Duodenal mucosa (tissue), 2 donors: ENCODE measurements at regions not wholly inside any gene's neighbourhood (a gene's known extent, or its start where the extent isn't known, plus 50 kb on each side); places are given as distances from the start of the nearest gene placed in this dataset.
A peak's percentile ranks its signal among the peaks of the same experiment; 100 is the strongest.

ENCODE experiments used
- H3K27ac ChIP-seq: one replicate; pipeline ENCODE4 v1.7.0; 2013; ENCODE audit warnings: low read depth, low read length
- H3K27me3 ChIP-seq, 2 donors: one replicate each; pipeline ENCODE4 v1.7.0; 2013; ENCODE audit warnings: low read length in 2 of 2, control low read depth in 1 of 2; ENCODE audit not compliant: insufficient read depth in 2 of 2, control insufficient read depth in 1 of 2
- H3K36me3 ChIP-seq, 2 donors: one replicate each; pipeline ENCODE4 v1.7.0; 2013; ENCODE audit warnings: low read length in 2 of 2, control low read depth in 1 of 2; ENCODE audit not compliant: insufficient read depth in 2 of 2, control insufficient read depth in 1 of 2
- H3K4me1 ChIP-seq, 2 donors: one replicate each; pipeline ENCODE4 v1.7.0; 2013; ENCODE audit warnings: low read length in 2 of 2, control low read depth in 1 of 2; ENCODE audit not compliant: insufficient read depth in 2 of 2, control insufficient read depth in 1 of 2
- H3K4me3 ChIP-seq, 2 donors: one replicate each; pipeline ENCODE4 v1.7.0; 2013; ENCODE audit warnings: low read length in 2 of 2, low read depth in 1 of 2
- H3K9ac ChIP-seq, 2 donors: one replicate each; pipeline ENCODE4 v1.7.0; 2013; ENCODE audit warnings: low read length in 2 of 2, low read depth in 1 of 2
- H3K9me3 ChIP-seq, 2 donors: one replicate each; pipeline ENCODE4 v1.7.0; 2013; ENCODE audit warnings: low read length in 2 of 2, control low read depth in 1 of 2; ENCODE audit not compliant: control insufficient read depth in 1 of 2

DNA sequence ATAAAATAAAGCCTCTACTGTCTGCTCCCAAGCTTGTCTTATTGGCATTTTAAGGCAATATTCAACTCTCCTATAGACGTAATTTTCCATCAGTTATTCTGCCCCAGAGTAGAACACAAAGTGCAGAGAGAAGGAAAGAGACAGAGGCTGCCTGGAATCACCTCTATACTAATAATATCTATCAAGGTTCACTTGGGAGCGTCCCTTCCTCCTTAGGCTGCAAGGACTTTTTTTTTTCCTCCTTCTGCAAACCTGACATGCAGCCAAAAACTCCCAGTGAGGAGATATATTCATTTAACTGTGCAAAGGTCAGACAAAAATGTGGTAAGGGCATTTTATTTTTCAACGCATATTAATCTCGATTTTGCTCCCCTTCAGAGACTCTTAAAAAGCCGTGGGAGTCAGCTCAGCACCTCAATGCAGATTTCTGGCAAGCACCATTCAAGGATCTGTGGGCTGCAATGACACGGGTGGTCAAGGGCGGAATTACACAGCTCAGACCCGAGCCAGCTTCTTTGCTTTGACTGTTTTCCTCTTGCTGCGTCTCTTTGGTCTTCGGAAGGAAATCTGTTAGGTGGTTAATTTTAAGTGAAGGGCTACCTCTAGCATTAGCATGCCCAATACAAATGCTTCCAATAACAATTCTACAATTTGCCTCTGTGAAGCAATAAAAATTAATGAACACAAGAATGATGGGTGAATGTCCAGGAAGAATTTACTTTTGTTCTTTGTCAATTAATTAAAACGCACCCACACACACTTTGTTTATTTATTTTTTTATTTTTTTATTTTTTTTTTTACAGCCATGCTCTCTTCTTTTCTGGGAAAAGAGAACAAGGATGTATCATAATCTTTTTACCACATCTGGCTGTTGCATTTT, 587.7 kb upstream of the GRAMD2B start:
- no peaks in the 10 kb centered on the region for H3K27me3 ChIP-seq
- H3K4me1 ChIP-seq, result peaks cover 0 to 8% of the 10 kb centered on the region in 2 donors
- H3K36me3 ChIP-seq, result no peaks in the 10 kb centered on the region
- no peaks in the 10 kb centered on the region for H3K9me3 ChIP-seq
- no peak overlapping the region for H3K9ac ChIP-seq
- peak overlapping the region; percentile 11 to 17 for H3K4me3 ChIP-seq
- H3K27ac ChIP-seq, result no peak overlapping the region

DNA sequence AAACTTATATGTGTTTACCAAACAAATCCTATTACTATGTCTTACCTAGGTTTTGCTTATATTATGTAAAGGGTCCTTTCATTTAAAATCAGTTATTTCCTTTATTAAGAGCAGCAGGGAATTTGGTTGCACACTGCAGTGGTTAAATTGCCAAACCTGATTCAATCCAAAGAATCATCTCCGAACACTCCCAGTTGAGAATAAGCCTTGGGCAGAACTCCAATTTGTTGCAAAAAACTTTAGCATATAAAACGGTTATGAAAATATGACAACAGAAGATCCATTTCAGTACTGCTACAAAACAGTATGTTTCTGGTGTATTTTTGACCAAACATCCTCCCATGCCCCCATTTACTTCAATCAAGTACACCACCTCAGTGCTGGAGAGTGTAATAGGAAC, 587.0 kb upstream of the GRAMD2B start:
- no peaks in the 10 kb centered on the region for H3K27me3 ChIP-seq
- no peaks in the 10 kb centered on the region for H3K36me3 ChIP-seq
- H3K27ac ChIP-seq, result no peak overlapping the region
- peaks cover 0 to 8% of the 10 kb centered on the region in 2 donors for H3K4me1 ChIP-seq
- H3K9me3 ChIP-seq, result no peaks in the 10 kb centered on the region
- H3K9ac ChIP-seq, result no peak overlapping the region
- no peak overlapping the region for H3K4me3 ChIP-seq

DNA sequence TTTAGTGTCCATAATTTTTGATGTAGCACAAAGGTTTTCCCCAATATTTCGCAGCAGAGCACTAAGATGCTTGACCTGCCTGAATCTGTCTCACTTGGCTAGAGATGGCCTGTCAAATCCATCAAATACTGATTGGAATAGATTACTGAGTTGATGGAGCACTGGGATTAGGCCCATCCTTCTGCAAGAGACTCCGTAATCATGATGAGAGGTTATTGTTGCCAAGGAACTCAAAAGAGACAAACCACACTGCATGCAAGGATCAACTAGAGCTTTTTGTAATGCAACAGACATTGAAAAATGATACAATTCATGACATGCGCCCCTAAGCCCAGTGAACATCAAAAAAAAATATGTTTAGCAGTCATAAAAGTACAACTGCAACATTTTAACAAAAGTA, 585.3 kb upstream of the GRAMD2B start:
- Histone ChIP-seq H3K27ac (no peak overlapping the region), H3K36me3 (no peaks in the 10 kb centered on the region), H3K27me3 (no peaks in the 10 kb centered on the region), H3K9ac (no peak overlapping the region), H3K4me1 (peaks cover 0 to 8% of the 10 kb centered on the region in 2 donors), H3K4me3 (no peak overlapping the region), H3K9me3 (no peaks in the 10 kb centered on the region)

DNA sequence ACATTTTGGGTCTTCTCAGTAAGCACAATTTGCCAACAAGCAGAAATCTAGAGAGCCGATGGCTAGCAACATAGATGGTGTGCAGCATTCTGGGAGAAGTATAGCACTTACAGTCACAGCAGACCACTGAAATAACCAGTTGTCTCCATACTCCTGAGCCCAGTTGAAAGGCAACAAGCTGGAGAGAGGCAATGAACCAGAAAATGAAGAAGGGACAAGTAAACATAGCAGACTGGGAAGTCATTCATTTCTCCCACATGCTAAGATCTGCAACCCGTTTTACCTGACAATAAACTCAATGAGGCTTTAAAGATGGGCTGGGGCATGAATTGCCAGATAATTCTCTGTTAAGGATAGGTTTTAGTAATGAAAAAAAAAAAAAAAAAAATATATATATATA, 575.6 kb upstream of the GRAMD2B start:
- no peak overlapping the region for H3K27ac ChIP-seq
- no peaks in the 10 kb centered on the region for H3K27me3 ChIP-seq
- H3K9me3 ChIP-seq, result no peaks in the 10 kb centered on the region
- H3K4me3 ChIP-seq, result no peak overlapping the region
- H3K36me3 ChIP-seq, result no peaks in the 10 kb centered on the region
- H3K9ac ChIP-seq, result no peak overlapping the region
- no peaks in the 10 kb centered on the region for H3K4me1 ChIP-seq

DNA sequence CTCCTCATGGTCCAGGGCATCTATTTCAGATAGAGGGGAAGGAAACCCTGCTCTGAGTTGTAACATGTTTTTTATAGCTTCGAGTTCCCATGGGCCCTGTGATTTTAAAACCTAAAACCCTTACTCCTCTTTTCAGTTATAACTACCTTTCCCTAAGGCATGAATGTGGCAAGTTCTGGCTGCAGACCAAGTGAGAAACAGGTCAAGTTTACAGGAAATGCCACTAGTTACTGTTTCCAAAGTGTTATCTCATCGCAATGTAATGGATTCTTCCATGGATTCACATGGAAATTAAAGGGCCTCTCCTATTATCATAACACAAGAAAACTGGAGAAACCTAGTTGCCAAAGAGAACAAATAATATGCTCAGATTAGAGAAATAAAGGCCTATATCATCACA, 574.5 kb upstream of the GRAMD2B start:
- H3K9ac ChIP-seq, result no peak overlapping the region
- no peaks in the 10 kb centered on the region for H3K27me3 ChIP-seq
- H3K4me1 ChIP-seq, result no peaks in the 10 kb centered on the region
- H3K27ac ChIP-seq, result no peak overlapping the region
- H3K36me3 ChIP-seq, result no peaks in the 10 kb centered on the region
- H3K4me3 ChIP-seq, result no peak overlapping the region
- H3K9me3 ChIP-seq, result no peaks in the 10 kb centered on the region

DNA sequence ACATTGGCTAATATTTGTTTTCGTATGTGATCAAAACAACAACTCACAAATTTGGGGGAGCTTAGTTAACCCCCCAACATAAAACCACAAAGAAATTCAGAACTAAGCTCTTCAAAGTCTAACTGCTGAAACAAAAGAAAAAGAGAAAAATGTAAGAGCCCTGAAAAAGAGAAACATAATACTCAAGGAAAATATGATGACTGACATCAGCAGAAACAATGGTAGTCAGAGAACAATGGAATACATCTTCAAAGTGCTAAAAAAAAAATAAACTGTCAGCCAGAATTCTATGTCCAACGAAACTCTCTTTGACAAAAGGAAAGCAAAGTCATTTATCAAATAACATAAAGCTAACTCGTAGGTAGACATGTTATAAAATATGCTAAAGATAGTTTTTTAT, 566.3 kb upstream of the GRAMD2B start:
- no peaks in the 10 kb centered on the region for H3K27me3 ChIP-seq
- no peaks in the 10 kb centered on the region for H3K4me1 ChIP-seq
- no peaks in the 10 kb centered on the region for H3K36me3 ChIP-seq
- no peak overlapping the region for H3K27ac ChIP-seq
- no peaks in the 10 kb centered on the region for H3K9me3 ChIP-seq
- H3K4me3 ChIP-seq, result no peak overlapping the region
- H3K9ac ChIP-seq, result no peak overlapping the region

DNA sequence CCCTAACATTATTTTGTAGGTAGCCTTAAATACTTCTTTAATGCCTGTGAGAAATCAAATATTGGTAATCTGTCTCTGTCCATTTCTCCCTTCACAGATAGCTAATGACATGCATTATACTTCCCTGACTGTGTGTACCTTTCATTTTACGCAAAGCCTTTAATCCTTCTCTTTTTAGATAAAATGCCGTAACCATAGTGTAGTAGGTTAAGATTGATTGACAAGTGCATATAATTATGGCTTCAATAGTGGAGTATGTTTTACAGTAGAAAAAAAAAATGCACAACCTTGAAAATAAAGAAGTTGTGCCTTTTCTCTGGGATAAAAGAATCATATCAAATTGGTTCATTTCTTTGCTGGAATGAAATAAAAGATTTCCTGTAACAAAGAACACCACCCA, 559.6 kb upstream of the GRAMD2B start:
- Histone ChIP-seq H3K4me1 (no peaks in the 10 kb centered on the region), H3K27me3 (no peaks in the 10 kb centered on the region), H3K36me3 (no peaks in the 10 kb centered on the region), H3K4me3 (no peak overlapping the region), H3K9me3 (no peaks in the 10 kb centered on the region), H3K27ac (no peak overlapping the region), H3K9ac (no peak overlapping the region)

DNA sequence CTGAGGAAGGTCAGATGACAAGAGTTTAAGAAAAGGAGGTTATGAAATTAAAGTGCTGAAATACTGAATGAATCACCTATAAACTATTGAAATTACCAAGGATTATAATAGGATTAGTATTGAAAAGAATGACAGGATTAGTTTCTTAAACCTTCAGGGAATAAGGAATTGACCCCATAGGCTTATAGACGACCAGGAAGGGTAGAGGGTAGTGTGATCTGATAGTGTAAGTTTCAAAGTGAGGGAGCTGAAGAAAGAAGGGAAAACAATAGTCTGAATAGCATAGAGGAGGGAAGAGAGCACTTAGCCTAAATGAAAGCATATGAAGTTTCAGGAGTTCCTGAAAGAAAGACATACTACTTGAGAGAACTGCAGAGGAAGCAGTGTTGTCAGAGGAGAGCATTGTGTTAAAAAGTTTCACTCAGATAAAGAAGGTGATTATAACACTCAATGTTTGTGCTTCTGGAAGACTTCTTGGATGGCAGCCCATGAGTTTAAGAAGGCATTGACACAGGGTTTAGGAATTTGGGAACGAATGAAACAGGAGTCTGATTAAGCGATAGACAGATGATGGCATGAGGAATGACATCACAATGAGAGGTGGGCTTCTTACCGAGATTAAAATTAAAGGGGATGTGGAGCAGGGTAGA, 557.9 kb upstream of the GRAMD2B start:
- no peaks in the 10 kb centered on the region for H3K9me3 ChIP-seq
- no peak overlapping the region for H3K9ac ChIP-seq
- no peaks in the 10 kb centered on the region for H3K4me1 ChIP-seq
- no peaks in the 10 kb centered on the region for H3K36me3 ChIP-seq
- H3K27ac ChIP-seq, result no peak overlapping the region
- H3K4me3 ChIP-seq, result no peak overlapping the region
- no peaks in the 10 kb centered on the region for H3K27me3 ChIP-seq

DNA sequence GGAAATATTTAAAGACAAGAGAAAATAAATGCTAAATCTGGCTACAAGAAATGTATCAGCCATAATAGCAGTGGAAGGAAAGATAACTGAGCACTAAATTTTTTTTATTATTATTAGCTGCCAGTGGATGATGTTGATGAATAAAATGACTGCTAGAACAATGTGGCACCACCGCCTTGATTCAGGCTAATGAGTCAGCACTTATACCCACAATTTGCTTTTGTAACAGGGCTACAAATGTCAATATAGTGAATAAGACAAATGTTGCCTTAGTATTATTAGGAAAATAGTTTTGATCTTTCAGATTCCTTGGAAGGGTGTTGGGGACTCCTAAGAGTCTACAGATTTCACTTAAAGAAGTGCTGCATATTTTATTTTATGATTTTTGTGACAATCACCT, 555.2 kb upstream of the GRAMD2B start:
- Histone ChIP-seq H3K4me1 (no peaks in the 10 kb centered on the region), H3K9ac (no peak overlapping the region), H3K9me3 (no peaks in the 10 kb centered on the region), H3K27me3 (no peaks in the 10 kb centered on the region), H3K4me3 (no peak overlapping the region), H3K36me3 (no peaks in the 10 kb centered on the region), H3K27ac (no peak overlapping the region)

DNA sequence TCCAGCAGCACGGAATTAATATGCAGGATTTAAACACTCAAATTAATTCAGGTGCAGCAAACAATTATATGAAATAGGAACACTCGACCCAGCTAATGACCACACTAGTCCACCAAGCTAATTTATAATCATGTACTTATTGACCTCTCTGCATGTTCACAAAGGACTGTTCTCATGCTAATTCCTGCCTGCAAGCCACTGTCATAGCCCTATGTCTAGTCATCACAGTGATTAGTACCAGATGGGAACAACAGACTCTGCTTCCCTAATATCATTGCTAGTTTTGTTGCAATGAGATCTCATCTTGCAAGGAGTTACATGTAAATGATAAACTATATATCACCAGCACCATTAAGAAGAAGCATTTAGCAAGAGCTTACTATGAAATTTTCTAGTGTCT, 553.0 kb upstream of the GRAMD2B start:
- Histone ChIP-seq H3K27me3 (no peaks in the 10 kb centered on the region), H3K36me3 (no peaks in the 10 kb centered on the region), H3K9me3 (no peaks in the 10 kb centered on the region), H3K9ac (no peak overlapping the region), H3K4me3 (no peak overlapping the region), H3K27ac (no peak overlapping the region), H3K4me1 (no peaks in the 10 kb centered on the region)
